Small intestine (tissue), 7 donors: ENCODE measurements at regions not wholly inside any gene's neighbourhood (a gene's known extent, or its start where the extent isn't known, plus 50 kb on each side); places are given as distances from the start of the nearest gene placed in this dataset.

ENCODE experiments used
- DNase-seq, 2 donors: peaks; one replicate each; pipeline versions ENCODE4 v3.0.0 to v3.0.0-alpha.2; 2013
- FAIRE-seq: peaks from 2 replicates; lab custom pipeline; 2012; peaks lifted over from hg19 to GRCh38; lab: Jason Lieb, UNC
- H3K27ac ChIP-seq, 3 donors: one replicate each; pipeline ENCODE4 v1.5.1; 2013; ENCODE audit warnings: low read length in 2 of 3, mild to moderate bottlenecking in 2 of 3, control low read depth in 1 of 3, inconsistent platforms in 1 of 3, low read depth in 1 of 3, moderate library complexity in 1 of 3
- H3K27me3 ChIP-seq, 3 donors: one replicate each; pipeline ENCODE4 v1.6.1; 2013; ENCODE audit warnings: low read length in 3 of 3, inconsistent platforms in 1 of 3; ENCODE audit not compliant: control insufficient read depth in 3 of 3, insufficient read depth in 3 of 3
- H3K36me3 ChIP-seq, 3 donors: one replicate each; pipeline ENCODE4 v1.6.1; 2013; ENCODE audit warnings: low read length in 3 of 3, inconsistent platforms in 1 of 3, low read depth in 1 of 3, mild to moderate bottlenecking in 1 of 3, moderate library complexity in 1 of 3; ENCODE audit not compliant: control insufficient read depth in 3 of 3, insufficient read depth in 2 of 3
- H3K4me1 ChIP-seq, 3 donors: one replicate each; pipeline ENCODE4 v1.6.1; 2013; ENCODE audit warnings: low read length in 2 of 3, inconsistent platforms in 1 of 3, low read depth in 1 of 3, mild to moderate bottlenecking in 1 of 3, moderate library complexity in 1 of 3; ENCODE audit not compliant: control insufficient read depth in 3 of 3, insufficient read depth in 2 of 3
- H3K4me3 ChIP-seq, 3 donors: one replicate each; pipeline ENCODE4 v1.5.1; 2013; ENCODE audit warnings: low read length in 3 of 3, control low read depth in 1 of 3, inconsistent platforms in 1 of 3, low read depth in 1 of 3, mild to moderate bottlenecking in 1 of 3, moderate library complexity in 1 of 3
- H3K9me3 ChIP-seq, 2 donors: one replicate each; pipeline ENCODE4 v1.6.1; 2013; ENCODE audit warnings: low read depth in 1 of 2, low read length in 1 of 2; ENCODE audit not compliant: control insufficient read depth in 2 of 2, insufficient read depth in 1 of 2
- WGBS, 3 donors: extraction: QIAGEN DNeasy Blood & Tissue Kit; methylation state at CpG; one replicate each; pipeline ENCODE4 v1.1.7; 2013; 5-methylcytosine and 5-hydroxymethylcytosine counted together
- donor health status: healthy with polysubstance abuse.
- donor health status: control.
- donor health status: control.
- donor health status: Bipolar disorder and iron deficiency.
- donor health status: healthy.

DNA sequence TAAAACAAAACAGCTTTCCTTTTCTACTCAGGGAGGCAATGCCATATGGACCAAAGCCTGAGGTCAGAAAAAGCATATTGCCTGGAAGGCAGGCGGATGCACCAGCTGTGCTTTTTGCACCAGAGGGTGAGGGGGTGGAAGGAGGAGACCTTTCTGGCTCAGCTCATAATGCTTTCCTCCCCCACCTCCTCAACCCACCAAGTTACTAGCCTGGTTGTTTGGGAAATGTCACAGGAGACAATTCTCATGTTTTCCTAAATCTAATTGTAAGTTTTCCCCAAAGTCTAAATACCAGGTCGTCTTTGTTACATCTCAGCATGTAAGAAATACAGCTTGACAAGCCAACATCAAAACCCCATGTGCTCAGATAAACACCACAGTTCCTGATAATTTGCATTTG is 72.6 kb upstream of the DMRTA1 start:
- H3K4me3 ChIP-seq, result no peak overlapping the region
- WGBS, 3 donors, result 39 to 50% (median 44%) methylated on average over 2 of the region's 2 CpGs
- H3K4me1 ChIP-seq, result no peaks in the 10 kb centered on the region
- no peak for FAIRE-seq
- H3K36me3 ChIP-seq, result no peaks in the 10 kb centered on the region
- no peak for DNase-seq
- H3K27me3 ChIP-seq, result no peaks in the 10 kb centered on the region
- H3K9me3 ChIP-seq, result no peaks in the 10 kb centered on the region
- no peak overlapping the region for H3K27ac ChIP-seq

DNA sequence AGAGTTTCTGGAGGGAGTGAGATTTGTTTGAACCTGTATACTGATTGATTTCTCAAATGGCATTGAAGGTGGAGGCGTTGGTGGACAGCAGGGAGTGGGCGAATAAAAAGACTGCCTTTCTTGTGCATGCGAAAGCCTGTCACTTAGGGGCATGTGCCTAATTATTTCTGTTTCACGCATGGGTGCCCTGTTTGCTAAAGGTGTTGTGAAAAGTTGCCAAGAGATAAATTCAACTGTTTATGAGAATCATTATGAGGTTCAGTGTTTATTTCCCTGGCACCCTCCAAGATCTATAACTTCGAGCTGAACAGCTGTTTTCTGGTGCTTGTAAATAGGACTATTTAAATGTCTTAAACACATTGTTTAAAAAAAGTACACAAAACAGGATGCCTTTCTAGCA is 67.4 kb upstream of the DMRTA1 start:
- H3K27me3 ChIP-seq, result no peaks in the 10 kb centered on the region
- no peak overlapping the region for H3K4me3 ChIP-seq
- no peaks in the 10 kb centered on the region for H3K36me3 ChIP-seq
- no peaks in the 10 kb centered on the region for H3K4me1 ChIP-seq
- FAIRE-seq, result no peak
- H3K27ac ChIP-seq, result no peak overlapping the region
- WGBS, 3 donors, result 45 to 57% (median 53%) methylated on average over 5 of the region's 5 CpGs
- DNase-seq, result no peak
- H3K9me3 ChIP-seq, result no peaks in the 10 kb centered on the region

DNA sequence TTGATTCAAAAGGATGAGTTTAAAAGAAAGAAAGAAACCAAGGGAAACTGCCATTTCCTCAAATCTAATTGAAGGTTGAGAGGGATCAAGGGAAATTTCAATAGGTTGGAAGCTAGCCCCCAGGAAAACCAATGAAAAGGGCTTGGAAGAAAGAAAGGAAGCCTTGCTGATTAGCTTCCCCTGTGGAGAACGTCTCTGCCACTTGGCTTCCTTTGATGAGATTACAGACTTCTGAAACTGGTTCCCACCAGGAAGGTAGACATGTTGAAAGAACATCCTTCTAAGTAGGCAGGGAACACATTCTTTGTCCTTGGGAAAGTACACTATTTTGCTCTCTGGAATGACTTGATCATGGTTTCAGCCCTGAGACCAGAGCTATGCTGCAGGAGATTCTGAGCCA is 65.5 kb upstream of the DMRTA1 start:
- Histone ChIP-seq H3K27ac (no peak overlapping the region), H3K4me3 (no peak overlapping the region), H3K4me1 (no peaks in the 10 kb centered on the region), H3K9me3 (no peaks in the 10 kb centered on the region), H3K36me3 (no peaks in the 10 kb centered on the region), H3K27me3 (no peaks in the 10 kb centered on the region)
- 36 to 42% (median 39%) methylated on average over 1 of the region's 1 CpG for WGBS, 3 donors
- no peak for FAIRE-seq
- DNase-seq, result no peak

DNA sequence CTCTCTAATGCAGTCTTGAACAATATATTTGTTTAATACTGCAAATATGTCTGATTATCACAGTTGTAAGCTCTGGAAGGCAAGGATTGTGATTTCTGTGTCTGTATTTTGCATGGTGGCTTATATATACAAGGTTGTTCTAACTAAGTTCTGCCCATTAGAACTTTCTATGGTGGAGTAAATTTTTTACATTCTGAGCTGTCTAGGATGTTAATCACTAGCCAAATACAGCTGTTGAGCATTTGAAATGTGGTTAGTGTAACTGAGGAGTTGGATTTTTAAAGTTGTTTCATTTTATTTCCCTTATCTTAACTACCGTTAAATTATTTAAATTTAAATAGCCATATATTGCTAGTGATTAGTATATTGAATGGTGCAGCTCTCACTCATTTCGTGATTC is 64.3 kb upstream of the DMRTA1 start:
- DNase-seq (no peak), FAIRE-seq (no peak)
- Histone ChIP-seq H3K27ac (no peak overlapping the region), H3K9me3 (no peaks in the 10 kb centered on the region), H3K4me1 (no peaks in the 10 kb centered on the region), H3K4me3 (no peak overlapping the region), H3K36me3 (no peaks in the 10 kb centered on the region), H3K27me3 (no peaks in the 10 kb centered on the region)
- WGBS, 3 donors, result 50 to 69% (median 53%) methylated on average over 2 of the region's 2 CpGs

DNA sequence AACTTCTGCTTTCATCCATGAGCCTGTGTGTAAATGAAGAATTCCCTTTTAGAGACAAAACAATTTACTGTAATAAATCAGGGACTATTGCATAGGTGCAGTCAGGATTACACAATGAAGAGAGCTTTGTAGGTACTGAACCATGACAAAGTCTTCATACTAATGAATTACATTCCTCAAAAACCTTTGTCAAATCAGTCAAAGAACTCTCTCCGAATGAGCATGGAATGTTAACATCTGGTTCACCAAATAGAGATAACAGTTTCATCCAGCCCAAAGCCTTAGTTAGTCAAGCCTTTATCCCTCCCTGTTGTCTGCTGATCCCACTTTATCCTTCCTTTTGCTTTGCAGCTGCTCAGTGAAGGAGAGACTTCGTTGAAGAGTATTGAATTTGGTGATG is 62.9 kb upstream of the DMRTA1 start:
- Histone ChIP-seq H3K9me3 (no peaks in the 10 kb centered on the region), H3K4me1 (no peaks in the 10 kb centered on the region), H3K27ac (no peak overlapping the region), H3K36me3 (no peaks in the 10 kb centered on the region), H3K4me3 (no peak overlapping the region), H3K27me3 (no peaks in the 10 kb centered on the region)
- DNase-seq (no peak), FAIRE-seq (no peak)
- WGBS, 3 donors, result 33 to 49% (median 34%) methylated on average over 2 of the region's 2 CpGs

DNA sequence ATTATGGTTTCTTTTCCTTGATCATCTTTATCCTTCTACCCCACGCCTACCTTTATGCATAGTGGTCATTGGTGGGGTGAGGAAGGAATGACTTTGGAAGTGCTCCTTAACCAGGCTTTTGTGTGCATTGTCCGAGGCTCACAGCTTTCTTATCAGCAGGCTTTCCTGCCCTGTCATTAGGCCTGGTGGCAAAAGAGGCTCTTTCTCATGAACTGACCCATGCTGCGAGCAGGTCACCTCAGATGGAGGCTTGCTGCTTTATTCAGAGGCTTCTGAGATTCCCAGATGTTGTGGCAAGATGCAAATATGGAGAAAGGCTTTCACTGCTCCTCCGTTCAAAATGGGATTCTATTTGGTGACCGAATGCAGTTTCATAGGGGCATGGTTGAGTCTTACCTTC is 57.4 kb upstream of the DMRTA1 start:
- no peaks in the 10 kb centered on the region for H3K36me3 ChIP-seq
- H3K9me3 ChIP-seq, result no peaks in the 10 kb centered on the region
- no peaks in the 10 kb centered on the region for H3K4me1 ChIP-seq
- no peak overlapping the region for H3K27ac ChIP-seq
- WGBS, 3 donors, result 38 to 52% (median 43%) methylated on average over 5 of the region's 5 CpGs
- no peak for DNase-seq
- H3K4me3 ChIP-seq, result no peak overlapping the region
- no peak for FAIRE-seq
- no peaks in the 10 kb centered on the region for H3K27me3 ChIP-seq

DNA sequence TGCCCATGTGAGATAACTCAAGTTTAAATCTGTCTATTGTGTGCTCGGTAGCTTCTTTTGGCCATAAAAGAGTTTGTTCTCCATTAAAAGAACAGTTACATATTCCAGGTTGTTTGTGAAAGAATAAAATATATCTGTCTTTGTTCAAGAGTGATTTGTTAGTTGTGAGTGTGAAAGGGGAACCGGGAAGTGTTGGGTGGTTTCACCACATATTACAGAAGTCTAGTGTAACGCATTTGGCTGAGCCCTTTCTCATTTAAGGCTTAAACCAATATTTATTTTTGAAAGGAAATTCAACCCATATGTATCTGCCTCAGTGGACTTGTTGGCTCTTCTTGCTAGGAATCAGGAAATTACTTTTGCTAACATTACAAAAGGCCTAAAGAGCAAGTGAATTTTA is 54.1 kb upstream of the DMRTA1 start:
- no peak for DNase-seq
- Histone ChIP-seq H3K4me1 (no peaks in the 10 kb centered on the region), H3K4me3 (no peak overlapping the region), H3K36me3 (no peaks in the 10 kb centered on the region), H3K27me3 (no peaks in the 10 kb centered on the region), H3K27ac (no peak overlapping the region), H3K9me3 (no peaks in the 10 kb centered on the region)
- FAIRE-seq, result no peak
- WGBS, 3 donors, result 23 to 54% (median 37%) methylated on average over 3 of the region's 3 CpGs

DNA sequence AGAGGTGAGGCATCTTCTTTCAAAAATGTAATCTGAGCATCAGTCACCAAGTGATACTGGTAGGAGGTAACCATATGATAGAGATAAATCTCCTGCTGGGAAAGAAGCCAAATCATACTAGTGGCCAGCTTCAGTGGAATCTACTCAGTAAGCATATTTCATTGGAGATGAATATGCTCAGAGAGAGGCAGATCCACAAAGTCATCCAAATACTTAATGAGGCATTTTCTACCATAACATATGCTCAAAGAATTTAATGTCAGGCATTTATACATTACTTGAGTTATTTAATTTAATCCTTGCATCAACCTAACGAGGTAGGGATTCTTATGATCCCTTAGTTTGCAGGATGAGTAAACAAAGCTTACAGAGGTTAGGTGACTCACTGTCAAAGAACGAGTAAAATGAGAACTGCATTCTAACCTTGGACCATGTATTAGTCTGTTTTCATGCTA is 50.9 kb upstream of the DMRTA1 start:
- no peak overlapping the region for H3K4me3 ChIP-seq
- no peaks in the 10 kb centered on the region for H3K9me3 ChIP-seq
- H3K36me3 ChIP-seq, result no peaks in the 10 kb centered on the region
- DNase-seq (no peak), FAIRE-seq (no peak)
- no peaks in the 10 kb centered on the region for H3K27me3 ChIP-seq
- no peaks in the 10 kb centered on the region for H3K4me1 ChIP-seq
- WGBS, 3 donors, result 33 to 50% (median 47%) methylated on average over 2 of the region's 2 CpGs
- no peak overlapping the region for H3K27ac ChIP-seq
